ENCODE measurements at regions not wholly inside any gene's neighbourhood (a gene's known extent, or its start where the extent isn't known, plus 50 kb on each side); places are given as distances from the start of the nearest gene placed in this dataset.

DNA sequence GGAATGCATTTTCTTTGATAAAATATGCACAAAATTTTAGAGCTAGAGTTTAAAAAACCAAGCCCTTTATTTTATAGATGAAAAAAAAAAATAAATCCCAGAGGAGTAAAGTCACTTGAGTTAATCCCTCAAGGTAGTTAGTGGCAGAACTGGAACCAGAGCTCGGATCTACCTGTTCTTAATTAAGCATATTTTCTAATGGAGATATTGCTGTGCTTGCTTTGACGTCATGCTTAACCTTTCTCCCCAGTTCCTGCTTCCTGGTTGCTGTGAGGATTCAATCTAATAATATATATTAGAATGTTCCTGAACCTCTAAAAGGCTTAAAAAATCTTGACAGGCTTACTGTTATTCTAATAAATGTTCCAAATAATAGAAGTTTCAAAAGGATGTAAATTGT, 300.6 kb upstream of the KLF12 start:
- TF ChIP-seq, protein P1, sequence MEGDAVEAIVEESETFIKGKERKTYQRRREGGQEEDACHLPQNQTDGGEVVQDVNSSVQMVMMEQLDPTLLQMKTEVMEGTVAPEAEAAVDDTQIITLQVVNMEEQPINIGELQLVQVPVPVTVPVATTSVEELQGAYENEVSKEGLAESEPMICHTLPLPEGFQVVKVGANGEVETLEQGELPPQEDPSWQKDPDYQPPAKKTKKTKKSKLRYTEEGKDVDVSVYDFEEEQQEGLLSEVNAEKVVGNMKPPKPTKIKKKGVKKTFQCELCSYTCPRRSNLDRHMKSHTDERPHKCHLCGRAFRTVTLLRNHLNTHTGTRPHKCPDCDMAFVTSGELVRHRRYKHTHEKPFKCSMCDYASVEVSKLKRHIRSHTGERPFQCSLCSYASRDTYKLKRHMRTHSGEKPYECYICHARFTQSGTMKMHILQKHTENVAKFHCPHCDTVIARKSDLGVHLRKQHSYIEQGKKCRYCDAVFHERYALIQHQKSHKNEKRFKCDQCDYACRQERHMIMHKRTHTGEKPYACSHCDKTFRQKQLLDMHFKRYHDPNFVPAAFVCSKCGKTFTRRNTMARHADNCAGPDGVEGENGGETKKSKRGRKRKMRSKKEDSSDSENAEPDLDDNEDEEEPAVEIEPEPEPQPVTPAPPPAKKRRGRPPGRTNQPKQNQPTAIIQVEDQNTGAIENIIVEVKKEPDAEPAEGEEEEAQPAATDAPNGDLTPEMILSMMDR (IDR thresholded peaks at IDR 0.05; ENCODE audit: control extremely low read depth in 1 of 3, insufficient read depth in 1 of 3, low read depth in 1 of 3, low read length in 3 of 3): no peak
- TF ChIP-seq RFX5 (IDR thresholded peaks at IDR 0.05; ENCODE audit: borderline replicate concordance, low read depth, low read length) (no peak), KDM1A (IDR thresholded peaks at IDR 0.05; ENCODE audit: borderline replicate concordance, low read length) (no peak), EP300 (IDR thresholded peaks at IDR 0.05; ENCODE audit: borderline replicate concordance in 1 of 2, low read depth in 2 of 2, low read length in 2 of 2) (no peak), CBX5 (IDR thresholded peaks at IDR 0.05; ENCODE audit: low read depth, low read length) (no peak), ZNF274 (IDR thresholded peaks at IDR 0.05; ENCODE audit: borderline replicate concordance, extremely low read depth, low read length) (no peak), TAF1 (IDR thresholded peaks at IDR 0.05; ENCODE audit: low read depth, low read length) (no peak), EZH2 (IDR thresholded peaks at IDR 0.05; ENCODE audit: low read depth, low read length, severe bottlenecking) (no peak), POLR2A (IDR thresholded peaks at IDR 0.05; ENCODE audit: control extremely low read depth in 1 of 2, low read depth in 2 of 2, low read length in 2 of 2) (no peak), SRF (IDR thresholded peaks at IDR 0.05; ENCODE audit: low read depth, low read length) (no peak), SP1 (IDR thresholded peaks at IDR 0.05; ENCODE audit: low read depth, low read length) (no peak)
- TF ChIP-seq, protein P2, sequence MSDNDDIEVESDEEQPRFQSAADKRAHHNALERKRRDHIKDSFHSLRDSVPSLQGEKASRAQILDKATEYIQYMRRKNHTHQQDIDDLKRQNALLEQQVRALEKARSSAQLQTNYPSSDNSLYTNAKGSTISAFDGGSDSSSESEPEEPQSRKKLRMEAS (IDR thresholded peaks at IDR 0.05): no peak
